ENCODE measurements at regions not wholly inside any gene's neighbourhood (a gene's known extent, or its start where the extent isn't known, plus 50 kb on each side); places are given as distances from the start of the nearest gene placed in this dataset.

DNA sequence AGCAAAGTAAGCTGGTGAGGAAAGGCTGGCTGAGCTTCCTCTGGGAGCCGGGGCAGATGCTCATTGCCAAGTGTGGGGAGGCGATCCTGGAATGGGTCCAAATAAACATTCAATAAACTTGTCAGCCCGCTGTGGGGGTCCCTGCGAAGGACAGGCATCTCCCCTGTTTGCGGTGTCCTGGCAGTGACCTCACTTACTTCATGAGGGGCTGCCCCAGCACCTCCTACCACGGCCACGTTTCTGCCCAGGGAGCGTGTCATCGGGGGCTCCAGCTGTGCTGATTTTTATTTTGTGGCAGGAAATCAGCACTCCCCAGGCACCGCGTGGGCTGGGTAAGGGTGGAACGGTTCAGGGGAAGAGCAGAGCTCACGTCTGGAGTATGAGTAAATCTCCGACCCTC, 493.9 kb upstream of the B3GAT1 start (continued):
- TF ChIP-seq, protein P1, sequence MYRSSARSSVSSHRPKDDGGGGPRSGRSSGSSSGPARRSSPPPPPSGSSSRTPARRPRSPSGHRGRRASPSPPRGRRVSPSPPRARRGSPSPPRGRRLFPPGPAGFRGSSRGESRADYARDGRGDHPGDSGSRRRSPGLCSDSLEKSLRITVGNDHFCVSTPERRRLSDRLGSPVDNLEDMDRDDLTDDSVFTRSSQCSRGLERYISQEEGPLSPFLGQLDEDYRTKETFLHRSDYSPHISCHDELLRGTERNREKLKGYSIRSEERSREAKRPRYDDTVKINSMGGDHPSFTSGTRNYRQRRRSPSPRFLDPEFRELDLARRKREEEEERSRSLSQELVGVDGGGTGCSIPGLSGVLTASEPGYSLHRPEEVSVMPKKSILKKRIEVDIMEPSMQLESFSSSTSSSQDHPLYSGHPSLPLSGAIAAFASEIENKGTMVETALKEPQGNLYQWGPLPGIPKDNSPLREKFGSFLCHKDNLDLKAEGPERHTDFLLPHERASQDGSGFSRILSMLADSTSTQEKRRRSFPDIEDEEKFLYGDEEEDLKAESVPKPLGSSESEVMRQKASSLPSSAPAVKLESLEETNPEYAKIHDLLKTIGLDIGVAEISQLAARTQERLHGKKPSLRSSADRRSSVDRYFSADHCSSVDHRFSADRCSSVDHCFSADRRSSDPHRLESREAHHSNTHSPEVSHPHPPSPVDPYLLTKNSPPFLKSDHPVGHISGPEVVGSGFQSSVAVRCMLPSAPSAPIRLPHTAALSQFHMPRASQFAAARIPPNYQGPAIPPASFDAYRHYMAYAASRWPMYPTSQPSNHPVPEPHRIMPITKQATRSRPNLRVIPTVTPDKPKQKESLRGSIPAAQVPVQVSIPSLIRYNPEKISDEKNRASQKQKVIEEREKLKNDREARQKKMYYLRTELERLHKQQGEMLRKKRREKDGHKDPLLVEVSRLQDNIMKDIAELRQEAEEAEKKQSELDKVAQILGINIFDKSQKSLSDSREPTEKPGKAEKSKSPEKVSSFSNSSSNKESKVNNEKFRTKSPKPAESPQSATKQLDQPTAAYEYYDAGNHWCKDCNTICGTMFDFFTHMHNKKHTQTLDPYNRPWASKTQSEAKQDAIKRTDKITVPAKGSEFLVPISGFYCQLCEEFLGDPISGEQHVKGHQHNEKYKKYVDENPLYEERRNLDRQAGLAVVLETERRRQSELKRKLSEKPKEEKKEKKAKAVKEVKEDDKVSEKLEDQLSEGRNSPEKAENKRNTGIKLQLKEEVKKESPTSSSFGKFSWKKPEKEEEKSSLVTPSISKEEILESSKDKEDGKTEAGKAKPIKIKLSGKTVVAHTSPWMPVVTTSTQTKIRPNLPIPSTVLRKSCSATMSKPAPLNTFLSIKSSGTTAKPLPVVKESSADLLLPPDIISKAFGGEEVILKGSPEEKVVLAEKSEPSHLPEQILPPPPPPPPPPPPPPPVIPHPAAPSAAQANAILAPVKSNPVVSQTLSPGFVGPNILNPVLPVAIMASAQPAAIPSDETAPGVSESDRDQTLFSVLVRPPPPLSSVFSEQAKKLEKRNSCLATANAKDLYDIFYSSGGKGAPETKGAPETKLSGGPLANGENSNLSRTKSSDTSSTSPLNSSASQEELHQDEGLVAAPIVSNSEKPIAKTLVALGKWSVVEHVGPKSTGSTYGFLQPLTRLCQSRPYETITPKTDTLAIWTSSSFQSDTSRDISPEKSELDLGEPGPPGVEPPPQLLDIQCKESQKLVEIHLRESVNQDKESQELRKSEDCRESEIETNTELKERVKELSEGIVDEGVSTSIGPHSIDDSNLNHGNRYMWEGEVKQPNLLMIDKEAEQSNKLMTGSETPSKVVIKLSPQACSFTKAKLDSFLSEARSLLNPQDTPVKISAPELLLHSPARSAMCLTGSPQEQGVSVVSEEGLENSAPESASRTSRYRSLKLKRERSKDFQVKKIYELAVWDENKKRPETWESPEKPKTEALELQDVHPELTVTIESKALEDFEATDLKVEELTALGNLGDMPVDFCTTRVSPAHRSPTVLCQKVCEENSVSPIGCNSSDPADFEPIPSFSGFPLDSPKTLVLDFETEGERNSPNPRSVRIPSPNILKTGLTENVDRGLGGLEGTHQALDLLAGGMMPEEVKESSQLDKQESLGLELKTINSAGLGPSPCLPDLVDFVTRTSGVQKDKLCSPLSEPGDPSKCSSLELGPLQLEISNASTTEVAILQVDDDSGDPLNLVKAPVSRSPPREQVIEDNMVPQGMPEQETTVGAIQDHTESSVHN (IDR thresholded peaks at IDR 0.05; ENCODE audit: borderline replicate concordance in 1 of 2, low read depth in 1 of 2) = no peak
- TF ChIP-seq BCL6 (CRISPR knock-in tag; IDR thresholded peaks at IDR 0.05) (no peak), HDAC2 (IDR thresholded peaks at IDR 0.05) (no peak), FOXP1 (CRISPR knock-in tag; IDR thresholded peaks at IDR 0.05) (no peak), ZNF785 (CRISPR knock-in tag; IDR thresholded peaks at IDR 0.05) (no peak), OTX1 (CRISPR knock-in tag; IDR thresholded peaks at IDR 0.05) (no peak)
- TF ChIP-seq, protein P2, sequence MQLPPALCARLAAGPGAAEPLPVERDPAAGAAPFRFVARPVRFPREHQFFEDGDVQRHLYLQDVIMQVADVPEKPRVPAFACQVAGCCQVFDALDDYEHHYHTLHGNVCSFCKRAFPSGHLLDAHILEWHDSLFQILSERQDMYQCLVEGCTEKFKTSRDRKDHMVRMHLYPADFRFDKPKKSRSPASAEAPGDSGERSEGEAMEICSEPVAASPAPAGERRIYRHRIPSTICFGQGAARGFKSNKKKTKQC (CRISPR knock-in tag; IDR thresholded peaks at IDR 0.05) = no peak
- TF ChIP-seq, protein P3, sequence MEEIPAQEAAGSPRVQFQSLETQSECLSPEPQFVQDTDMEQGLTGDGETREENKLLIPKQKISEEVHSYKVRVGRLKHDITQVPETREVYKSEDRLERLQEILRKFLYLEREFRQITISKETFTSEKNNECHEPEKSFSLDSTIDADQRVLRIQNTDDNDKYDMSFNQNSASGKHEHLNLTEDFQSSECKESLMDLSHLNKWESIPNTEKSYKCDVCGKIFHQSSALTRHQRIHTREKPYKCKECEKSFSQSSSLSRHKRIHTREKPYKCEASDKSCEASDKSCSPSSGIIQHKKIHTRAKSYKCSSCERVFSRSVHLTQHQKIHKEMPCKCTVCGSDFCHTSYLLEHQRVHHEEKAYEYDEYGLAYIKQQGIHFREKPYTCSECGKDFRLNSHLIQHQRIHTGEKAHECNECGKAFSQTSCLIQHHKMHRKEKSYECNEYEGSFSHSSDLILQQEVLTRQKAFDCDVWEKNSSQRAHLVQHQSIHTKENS (CRISPR knock-in tag; IDR thresholded peaks at IDR 0.05) = no peak
